Tibial nerve (tissue), 4 donors: ENCODE measurements at regions not wholly inside any gene's neighbourhood (a gene's known extent, or its start where the extent isn't known, plus 50 kb on each side); places are given as distances from the start of the nearest gene placed in this dataset.

Experiments
- DNase-seq, 2 donors: peaks; one replicate each; pipeline ENCODE4 v3.0.0-alpha.2; 2019; ENCODE audit warnings: low spot score in 2 of 2
- H3K27ac ChIP-seq, 4 donors: fragments of 200-600 bp; sonication (generic) in 3 of 4; one replicate each; pipeline ENCODE4 v1.5.1; 2017 to 2019; ENCODE audit warnings: mild to moderate bottlenecking in 1 of 4
- H3K27me3 ChIP-seq, 2 donors: fragments of 200-600 bp; sonication (generic) in 1 of 2; one replicate each; pipeline versions ENCODE4 v1.5.1 to v1.6.0; 2017 to 2019
- H3K36me3 ChIP-seq, 3 donors: fragments of 200-600 bp; sonication (generic); one replicate each; pipeline ENCODE4 v1.5.1; 2018 to 2019
- H3K4me1 ChIP-seq, 4 donors: fragments of 200-600 bp; sonication (generic) in 3 of 4; one replicate each; pipeline ENCODE4 v1.5.1; 2017 to 2019
- H3K4me3 ChIP-seq, 4 donors: fragments of 200-600 bp; sonication (generic) in 3 of 4; one replicate each; pipeline ENCODE4 v1.5.1; 2017 to 2019; ENCODE audit warnings: mild to moderate bottlenecking in 1 of 4, moderate library complexity in 1 of 4
- H3K9me3 ChIP-seq, 4 donors: fragments of 200-600 bp; sonication (generic) in 3 of 4; one replicate each; pipeline ENCODE4 v1.5.1; 2017 to 2019
- CTCF ChIP-seq, 5 experiments: fragments of 200-600 bp in 3 of 5; fragments of 450-650 bp in 2 of 5; sonication (generic) in 3 of 5; IDR thresholded peaks; one replicate each; pipeline ENCODE4 v1.5.1; 2016 to 2019; ENCODE audit warnings: antibody characterized with exemption in 5 of 5, mild to moderate bottlenecking in 3 of 5, moderate library complexity in 2 of 5
- EP300 ChIP-seq, 2 donors: sonication (generic); formaldehyde crosslinking; IDR thresholded peaks; one replicate each; pipeline ENCODE4 v1.6.1; 2017; ENCODE audit warnings: antibody characterized with exemption in 2 of 2, mild to moderate bottlenecking in 1 of 2
- POLR2A ChIP-seq, 2 donors: fragments of 450-650 bp; IDR thresholded peaks; one replicate each; pipeline ENCODE4 v1.6.1; 2017; ENCODE audit warnings: antibody characterized with exemption in 2 of 2, mild to moderate bottlenecking in 2 of 2, moderate library complexity in 2 of 2
- WGBS, 2 donors: methylation state at CpG; one replicate each; pipeline ENCODE4 v1.1.5; 2018; 5-methylcytosine and 5-hydroxymethylcytosine counted together

- H3K4me1 ChIP-seq: no peaks in the 10 kb centered on the region
- TF ChIP-seq EP300 (IDR thresholded peaks at IDR 0.05) (no peak), POLR2A (IDR thresholded peaks at IDR 0.05) (no peak), CTCF (IDR thresholded peaks at IDR 0.05) (no peak)
- no peak overlapping the region for H3K27ac ChIP-seq
- H3K36me3 ChIP-seq: no peaks in the 10 kb centered on the region
- WGBS, 2 donors: 86 to 95% methylated on average over 3 of the region's 3 CpGs
- no peaks in the 10 kb centered on the region for H3K27me3 ChIP-seq
- no peaks in the 10 kb centered on the region for H3K9me3 ChIP-seq
- DNase-seq: no peak
- no peak overlapping the region for H3K4me3 ChIP-seq
Observed at GRCh38 chr11:82049199-82049598, 684.5 kb downstream of the FAM181B start.

- Histone ChIP-seq H3K9me3 (no peaks in the 10 kb centered on the region), H3K27me3 (no peaks in the 10 kb centered on the region), H3K36me3 (no peaks in the 10 kb centered on the region), H3K4me3 (no peak overlapping the region), H3K4me1 (no peaks in the 10 kb centered on the region), H3K27ac (no peak overlapping the region)
- TF ChIP-seq EP300 (IDR thresholded peaks at IDR 0.05) (no peak), CTCF (IDR thresholded peaks at IDR 0.05) (no peak), POLR2A (IDR thresholded peaks at IDR 0.05) (no peak)
- no peak for DNase-seq
- 70 to 100% methylated on average over 1 of the region's 1 CpG for WGBS, 2 donors
Observed at GRCh38 chr11:82047200-82047599, 686.5 kb downstream of the FAM181B start.

GRCh38 chr11:82046778-82047177 lies 686.9 kb downstream of the FAM181B start:
- Histone ChIP-seq H3K36me3 (no peaks in the 10 kb centered on the region), H3K9me3 (no peaks in the 10 kb centered on the region), H3K27me3 (no peaks in the 10 kb centered on the region), H3K4me3 (no peak overlapping the region), H3K4me1 (no peaks in the 10 kb centered on the region), H3K27ac (no peak overlapping the region)
- no peak for DNase-seq
- WGBS, 2 donors: 37 to 40% methylated on average over 1 of the region's 1 CpG
- TF ChIP-seq EP300 (IDR thresholded peaks at IDR 0.05): no peak
- no peak for TF ChIP-seq CTCF (IDR thresholded peaks at IDR 0.05)
- no peak for TF ChIP-seq POLR2A (IDR thresholded peaks at IDR 0.05)

DNA sequence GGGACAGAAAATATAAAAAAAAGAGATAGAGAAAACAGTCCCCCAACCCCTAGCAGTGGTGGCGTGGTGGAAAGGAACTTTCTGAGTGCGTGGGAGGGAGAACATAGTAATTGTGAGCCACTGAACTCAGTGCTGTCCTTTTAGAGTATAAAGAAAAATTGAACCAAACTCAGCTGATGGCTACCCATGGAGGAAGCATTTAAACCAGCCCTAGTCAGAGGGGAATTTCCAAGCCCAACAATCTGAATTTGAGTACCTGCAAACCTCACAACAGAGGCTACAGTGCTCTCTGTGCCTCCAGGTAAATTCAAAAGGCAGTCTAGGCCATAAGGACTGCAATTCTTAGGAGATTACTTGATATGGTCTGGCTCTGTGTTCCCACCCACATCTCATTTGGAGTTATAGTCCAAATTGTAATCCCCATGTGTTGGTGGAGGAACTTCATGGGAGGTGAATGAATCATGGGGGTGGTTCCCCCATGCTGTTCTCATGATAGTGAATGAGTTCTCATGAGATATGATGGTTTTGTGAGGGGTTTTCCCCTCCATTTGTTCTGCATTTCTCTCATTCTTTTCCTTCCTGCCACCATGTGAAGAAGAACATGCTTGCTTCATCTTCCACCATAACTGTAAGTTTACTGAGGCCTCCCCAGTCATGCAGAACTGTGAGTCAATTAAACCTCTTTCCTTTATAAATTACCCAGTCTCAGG lies 687.8 kb downstream of the FAM181B start:
- Histone ChIP-seq H3K27ac (no peak overlapping the region), H3K4me3 (no peak overlapping the region), H3K36me3 (no peaks in the 10 kb centered on the region), H3K27me3 (no peaks in the 10 kb centered on the region), H3K4me1 (no peaks in the 10 kb centered on the region), H3K9me3 (no peaks in the 10 kb centered on the region)
- no peak for DNase-seq
- WGBS, 2 donors: 79 to 88% methylated on average over 2 of the region's 2 CpGs
- no peak for TF ChIP-seq POLR2A (IDR thresholded peaks at IDR 0.05)
- TF ChIP-seq EP300 (IDR thresholded peaks at IDR 0.05): no peak
- no peak for TF ChIP-seq CTCF (IDR thresholded peaks at IDR 0.05)

DNA sequence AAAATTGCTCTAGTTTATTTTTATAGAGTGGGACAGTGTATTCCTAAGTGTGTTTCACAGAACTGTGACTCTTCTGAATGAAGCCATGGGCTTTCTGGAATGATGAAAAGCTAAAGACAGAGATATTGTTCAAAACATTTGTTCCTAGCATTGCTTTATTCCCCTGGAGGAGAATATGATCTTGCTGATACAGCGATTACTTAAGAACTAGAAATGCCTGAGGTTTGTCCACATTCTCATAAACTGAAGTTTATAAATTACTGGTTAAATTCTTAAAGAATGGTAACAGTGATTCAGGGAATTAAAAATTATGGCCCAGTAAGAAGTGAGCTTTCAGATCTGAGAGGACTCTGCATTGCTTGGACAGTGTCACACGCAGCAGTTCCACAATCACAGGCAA lies 690.3 kb downstream of the FAM181B start:
- Histone ChIP-seq H3K36me3 (no peaks in the 10 kb centered on the region), H3K9me3 (no peaks in the 10 kb centered on the region), H3K27me3 (no peaks in the 10 kb centered on the region), H3K4me3 (no peak overlapping the region), H3K4me1 (no peaks in the 10 kb centered on the region), H3K27ac (no peak overlapping the region)
- TF ChIP-seq CTCF (IDR thresholded peaks at IDR 0.05) (no peak), POLR2A (IDR thresholded peaks at IDR 0.05) (no peak), EP300 (IDR thresholded peaks at IDR 0.05) (no peak)
- no peak for DNase-seq
- 56 to 60% methylated on average over 2 of the region's 2 CpGs for WGBS, 2 donors
